NCI-H1436 (cell line): ENCODE measurements at regions not wholly inside any gene's neighbourhood (a gene's known extent, or its start where the extent isn't known, plus 50 kb on each side); places are given as distances from the start of the nearest gene placed in this dataset.

Source experiments
- DNase-seq: peaks from one replicate; lab custom pipeline; 2025; lab: John Stamatoyannopoulos, UW

GRCh38 chr6:56377295-56377694 is 129.9 kb upstream of the COL21A1 start:
- DNase-seq: no peak

- no peak for DNase-seq
These were observed 128.4 kb upstream of the COL21A1 start for GRCh38 chr6:56375806-56376205.

GRCh38 chr6:56374841-56375369 is 127.5 kb upstream of the COL21A1 start:
- DNase-seq: no peak

GRCh38 chr6:56372406-56372995 is 125.1 kb upstream of the COL21A1 start:
- no peak for DNase-seq

- peak; percentile 83 for DNase-seq
These were observed 123.3 kb upstream of the COL21A1 start for GRCh38 chr6:56370561-56371211.

GRCh38 chr6:56370127-56370540 is 122.8 kb upstream of the COL21A1 start:
- DNase-seq: no peak

- DNase-seq: no peak
These were observed 121.1 kb upstream of the COL21A1 start for GRCh38 chr6:56368491-56368890.

GRCh38 chr6:56366141-56366852 is 118.9 kb upstream of the COL21A1 start:
- DNase-seq: no peak

GRCh38 chr6:56364827-56365339 is 117.5 kb upstream of the COL21A1 start:
- no peak for DNase-seq

- no peak for DNase-seq
These were observed 117.0 kb upstream of the COL21A1 start for GRCh38 chr6:56364431-56364826.

GRCh38 chr6:56363796-56364430 is 116.5 kb upstream of the COL21A1 start:
- peak; percentile 84 for DNase-seq

- DNase-seq: no peak
These were observed 114.4 kb upstream of the COL21A1 start for GRCh38 chr6:56361812-56362211.

- DNase-seq: peak; percentile 72
These were observed 112.0 kb upstream of the COL21A1 start for GRCh38 chr6:56359201-56359899.

GRCh38 chr6:56357616-56358373 is 110.4 kb upstream of the COL21A1 start:
- DNase-seq: no peak

GRCh38 chr6:56356426-56356825 is 109.0 kb upstream of the COL21A1 start:
- DNase-seq: no peak

- DNase-seq: no peak
These were observed 106.5 kb upstream of the COL21A1 start for GRCh38 chr6:56353860-56354259.

- DNase-seq: no peak
These were observed 103.4 kb upstream of the COL21A1 start for GRCh38 chr6:56350628-56351260.

- no peak for DNase-seq
These were observed 101.8 kb upstream of the COL21A1 start for GRCh38 chr6:56349194-56349593.

- DNase-seq: no peak
These were observed 101.2 kb upstream of the COL21A1 start for GRCh38 chr6:56348578-56348977.

- DNase-seq: no peak
These were observed 100.1 kb upstream of the COL21A1 start for GRCh38 chr6:56347526-56347925.

- no peak for DNase-seq
These were observed 99.6 kb upstream of the COL21A1 start for GRCh38 chr6:56346958-56347357.
